Left lung (tissue), 4 donors: ENCODE measurements at regions not wholly inside any gene's neighbourhood (a gene's known extent, or its start where the extent isn't known, plus 50 kb on each side); places are given as distances from the start of the nearest gene placed in this dataset.

ENCODE experiments used
- ATAC-seq: fragments of 200-7000 bp; cut with Tn5 transposase; one replicate; pipeline ENCODE4 v1.9.1; 2020; ENCODE audit warnings: moderate library complexity
- DNase-seq, 4 donors: peaks; one replicate each; pipeline ENCODE4 v3.0.0-alpha.2; 2013 to 2020
- H3K27ac ChIP-seq, 2 donors: fragments of 200-600 bp; sonication (generic) in 1 of 2; one replicate each; pipeline versions ENCODE4 v1.5.0 to v1.8.0; 2020 to 2021
- H3K27me3 ChIP-seq, 2 donors: fragments of 200-600 bp; sonication (generic) in 1 of 2; one replicate each; pipeline versions ENCODE4 v1.5.0 to v1.8.0; 2020 to 2021
- H3K36me3 ChIP-seq, 2 donors: fragments of 200-600 bp; sonication (generic) in 1 of 2; one replicate each; pipeline versions ENCODE4 v1.5.0 to v1.8.0; 2020 to 2021
- H3K4me1 ChIP-seq, 2 donors: fragments of 200-600 bp; one replicate each; pipeline ENCODE4 v1.8.0; 2021
- H3K4me3 ChIP-seq, 2 donors: fragments of 200-600 bp; sonication (generic) in 1 of 2; one replicate each; pipeline versions ENCODE4 v1.5.0 to v1.8.0; 2020 to 2021; ENCODE audit warnings: mild to moderate bottlenecking in 1 of 2
- H3K9me3 ChIP-seq, 2 donors: fragments of 200-600 bp; sonication (generic) in 1 of 2; one replicate each; pipeline versions ENCODE4 v1.5.0 to v1.8.0; 2020 to 2021
- intact Hi-C, 2 donors: fragments of 100-400 bp; cut with DNase I; formaldehyde crosslinking; loops; one replicate each; pipeline versions ENCODE4 v1.11.2 to v1.14.2; 2022
- TF ChIP-seq, protein P1 (sequence below), 2 donors: fragments of 200-600 bp; sonication (generic) in 1 of 2; IDR thresholded peaks; one replicate each; pipeline versions ENCODE4 v1.5.0 to v1.8.0; 2021; ENCODE audit warnings: antibody characterized with exemption in 2 of 2
- donor health status: DM: no; HTN: yes; CAD: no.
- donor health status: DM: no; HTN: no; CAD: no.

GRCh38 chr5:117207088-117207668 is 632.6 kb upstream of the SEMA6A start:
- peaks cover 0 to 3% of the 10 kb centered on the region in 2 donors for H3K9me3 ChIP-seq
- H3K27me3 ChIP-seq = no peaks in the 10 kb centered on the region
- no peaks in the 10 kb centered on the region for H3K36me3 ChIP-seq
- H3K4me1 ChIP-seq = no peaks in the 10 kb centered on the region
- ATAC-seq (no peak), DNase-seq (no peak)
- H3K4me3 ChIP-seq = no peak overlapping the region
- intact Hi-C loops = no loop called here
- TF ChIP-seq, protein P1, sequence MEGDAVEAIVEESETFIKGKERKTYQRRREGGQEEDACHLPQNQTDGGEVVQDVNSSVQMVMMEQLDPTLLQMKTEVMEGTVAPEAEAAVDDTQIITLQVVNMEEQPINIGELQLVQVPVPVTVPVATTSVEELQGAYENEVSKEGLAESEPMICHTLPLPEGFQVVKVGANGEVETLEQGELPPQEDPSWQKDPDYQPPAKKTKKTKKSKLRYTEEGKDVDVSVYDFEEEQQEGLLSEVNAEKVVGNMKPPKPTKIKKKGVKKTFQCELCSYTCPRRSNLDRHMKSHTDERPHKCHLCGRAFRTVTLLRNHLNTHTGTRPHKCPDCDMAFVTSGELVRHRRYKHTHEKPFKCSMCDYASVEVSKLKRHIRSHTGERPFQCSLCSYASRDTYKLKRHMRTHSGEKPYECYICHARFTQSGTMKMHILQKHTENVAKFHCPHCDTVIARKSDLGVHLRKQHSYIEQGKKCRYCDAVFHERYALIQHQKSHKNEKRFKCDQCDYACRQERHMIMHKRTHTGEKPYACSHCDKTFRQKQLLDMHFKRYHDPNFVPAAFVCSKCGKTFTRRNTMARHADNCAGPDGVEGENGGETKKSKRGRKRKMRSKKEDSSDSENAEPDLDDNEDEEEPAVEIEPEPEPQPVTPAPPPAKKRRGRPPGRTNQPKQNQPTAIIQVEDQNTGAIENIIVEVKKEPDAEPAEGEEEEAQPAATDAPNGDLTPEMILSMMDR (IDR thresholded peaks at IDR 0.05) = no peak
- H3K27ac ChIP-seq = no peak overlapping the region

DNA sequence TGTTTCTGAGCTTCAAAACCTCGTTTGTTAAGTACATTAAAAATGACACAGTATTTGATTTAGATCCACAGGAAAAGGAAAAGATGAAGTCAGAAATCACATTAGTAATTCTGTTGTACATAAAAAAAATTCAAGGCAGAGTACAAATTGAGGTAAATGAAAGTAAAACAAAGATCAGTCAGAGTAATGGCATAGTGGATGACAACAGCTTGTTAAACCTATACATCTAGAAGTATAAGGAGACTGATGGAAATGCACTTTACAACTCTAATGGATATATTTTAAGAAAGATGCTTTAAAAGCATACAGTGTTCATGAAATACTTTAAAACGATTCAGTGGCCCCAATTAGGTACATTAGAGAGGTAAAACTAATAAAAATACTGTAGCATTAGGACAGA is 631.3 kb upstream of the SEMA6A start:
- Histone ChIP-seq H3K4me3 (no peak overlapping the region), H3K36me3 (no peaks in the 10 kb centered on the region), H3K9me3 (peaks cover 0 to 3% of the 10 kb centered on the region in 2 donors), H3K4me1 (no peaks in the 10 kb centered on the region), H3K27me3 (no peaks in the 10 kb centered on the region), H3K27ac (no peak overlapping the region)
- TF ChIP-seq, protein P1 (IDR thresholded peaks at IDR 0.05) = no peak
- DNase-seq (no peak), ATAC-seq (no peak)
- intact Hi-C loops = no loop called here

GRCh38 chr5:117204926-117205869 is 630.6 kb upstream of the SEMA6A start:
- H3K9me3 ChIP-seq = peaks cover 0 to 3% of the 10 kb centered on the region in 2 donors
- TF ChIP-seq, protein P1 (IDR thresholded peaks at IDR 0.05) = no peak
- no peak for ATAC-seq
- no peaks in the 10 kb centered on the region for H3K27me3 ChIP-seq
- H3K4me1 ChIP-seq = no peaks in the 10 kb centered on the region
- H3K36me3 ChIP-seq = no peaks in the 10 kb centered on the region
- DNase-seq = no peak
- intact Hi-C loops = no loop called here
- H3K27ac ChIP-seq = no peak overlapping the region
- H3K4me3 ChIP-seq = no peak overlapping the region

- H3K9me3 ChIP-seq = peaks cover 0 to 2% of the 10 kb centered on the region in 2 donors
- intact Hi-C loops = no loop called here
- ATAC-seq (no peak), DNase-seq (no peak)
- H3K36me3 ChIP-seq = no peaks in the 10 kb centered on the region
- H3K27me3 ChIP-seq = no peaks in the 10 kb centered on the region
- TF ChIP-seq, protein P1 (IDR thresholded peaks at IDR 0.05) = no peak
- H3K4me1 ChIP-seq = no peaks in the 10 kb centered on the region
- H3K4me3 ChIP-seq = no peak overlapping the region
- H3K27ac ChIP-seq = no peak overlapping the region
Measured at GRCh38 chr5:117204404-117204803, 629.8 kb upstream of the SEMA6A start.

- H3K9me3 ChIP-seq = no peaks in the 10 kb centered on the region
- ATAC-seq = no peak
- no peaks in the 10 kb centered on the region for H3K27me3 ChIP-seq
- DNase-seq = no peak
- H3K4me3 ChIP-seq = no peak overlapping the region
- no peaks in the 10 kb centered on the region for H3K36me3 ChIP-seq
- TF ChIP-seq, protein P1 (IDR thresholded peaks at IDR 0.05) = no peak
- H3K4me1 ChIP-seq = no peaks in the 10 kb centered on the region
- no peak overlapping the region for H3K27ac ChIP-seq
- intact Hi-C loops = no loop called here
Measured at GRCh38 chr5:117203584-117203983, 629.0 kb upstream of the SEMA6A start.
